ACC112 (cell line): ENCODE measurements at regions not wholly inside any gene's neighbourhood (a gene's known extent, or its start where the extent isn't known, plus 50 kb on each side); places are given as distances from the start of the nearest gene placed in this dataset.

Experiments
- H2AFZ ChIP-seq: fragments of 200-600 bp; sonication (generic); one replicate; pipeline ENCODE4 v1.6.0; 2017; ENCODE audit warnings: antibody characterized with exemption, low read length; ENCODE audit not compliant: unreplicated experiment
- H3K27ac ChIP-seq: fragments of 200-600 bp; sonication (generic); 2 replicates; pipeline ENCODE4 v1.5.1; 2014; ENCODE audit warnings: low read depth, mild to moderate bottlenecking, antibody characterized with exemption, low read length, moderate library complexity
- H3K27me3 ChIP-seq: fragments of 200-600 bp; sonication (generic); 2 replicates; pipeline ENCODE4 v1.6.1; 2014; ENCODE audit warnings: mild to moderate bottlenecking, antibody characterized with exemption, low read length, moderate library complexity, mixed read lengths; ENCODE audit not compliant: insufficient read depth
- H3K36me3 ChIP-seq: fragments of 200-600 bp; sonication (generic); 2 replicates; pipeline ENCODE4 v1.6.1; 2016; ENCODE audit warnings: mild to moderate bottlenecking, antibody characterized with exemption, low read length, moderate library complexity, mixed read lengths; ENCODE audit not compliant: insufficient read depth
- H3K4me1 ChIP-seq: fragments of 200-600 bp; sonication (generic); one replicate; pipeline ENCODE4 v1.6.1; 2016; ENCODE audit warnings: low read length, mixed read lengths; ENCODE audit not compliant: insufficient read depth, unreplicated experiment, control insufficient read depth
- H3K4me3 ChIP-seq: fragments of 200-600 bp; sonication (generic); 2 replicates; pipeline ENCODE4 v1.5.1; 2014; ENCODE audit warnings: mild to moderate bottlenecking, low read depth, low read length
- H3K79me2 ChIP-seq: fragments of 200-600 bp; sonication (generic); one replicate; pipeline ENCODE4 v1.6.0; 2016; ENCODE audit warnings: low read length; ENCODE audit not compliant: control insufficient read depth, unreplicated experiment, insufficient read depth

DNA sequence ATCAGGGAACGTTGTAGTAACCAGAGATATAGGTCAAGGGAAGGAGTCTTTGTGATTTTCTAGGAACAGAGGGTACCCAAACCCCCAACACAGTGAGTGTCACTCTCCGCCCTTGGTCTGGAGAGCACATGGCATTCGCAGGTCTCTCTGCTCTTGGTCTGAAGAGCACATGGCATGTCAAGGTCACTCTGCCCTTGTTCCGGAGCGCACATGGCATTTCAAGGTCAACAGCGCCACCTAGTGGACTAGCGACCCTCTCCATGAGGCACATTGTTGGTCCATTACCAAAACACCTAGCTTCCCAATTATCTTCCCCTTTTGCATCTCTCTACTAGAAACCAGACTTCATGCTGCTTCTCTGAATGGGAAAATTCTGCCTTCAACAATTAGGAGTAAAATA lies 260.0 kb downstream of the C6orf118 start:
- Histone ChIP-seq H3K79me2 (no peaks in the 10 kb centered on the region), H2AFZ (no peak overlapping the region), H3K4me1 (no peaks in the 10 kb centered on the region), H3K27ac (no peak overlapping the region), H3K4me3 (no peak overlapping the region), H3K36me3 (no peaks in the 10 kb centered on the region), H3K27me3 (no peaks in the 10 kb centered on the region)

GRCh38 chr6:165047952-165048351 lies 261.5 kb downstream of the C6orf118 start:
- no peaks in the 10 kb centered on the region for H3K79me2 ChIP-seq
- H3K27ac ChIP-seq: no peak overlapping the region

GRCh38 chr6:165045631-165046030 lies 263.8 kb downstream of the C6orf118 start:
- no peaks in the 10 kb centered on the region for H3K4me1 ChIP-seq
- H3K36me3 ChIP-seq: no peaks in the 10 kb centered on the region
- no peak overlapping the region for H3K27ac ChIP-seq
- no peaks in the 10 kb centered on the region for H3K27me3 ChIP-seq
- H2AFZ ChIP-seq: no peak overlapping the region
- no peaks in the 10 kb centered on the region for H3K79me2 ChIP-seq
- H3K4me3 ChIP-seq: no peak overlapping the region

More at GRCh38 chr6:165047952-165048351, 261.5 kb downstream of the C6orf118 start:
- Histone ChIP-seq H3K36me3 (no peaks in the 10 kb centered on the region), H3K27me3 (no peaks in the 10 kb centered on the region), H2AFZ (no peak overlapping the region), H3K4me3 (no peak overlapping the region), H3K4me1 (no peaks in the 10 kb centered on the region)

GRCh38 chr6:165042912-165043311 lies 266.5 kb downstream of the C6orf118 start:
- H3K4me3 ChIP-seq: no peak overlapping the region
- H3K4me1 ChIP-seq: no peaks in the 10 kb centered on the region
- no peaks in the 10 kb centered on the region for H3K27me3 ChIP-seq
- H2AFZ ChIP-seq: no peak overlapping the region
- no peaks in the 10 kb centered on the region for H3K36me3 ChIP-seq
- no peaks in the 10 kb centered on the region for H3K79me2 ChIP-seq
- H3K27ac ChIP-seq: no peak overlapping the region

DNA sequence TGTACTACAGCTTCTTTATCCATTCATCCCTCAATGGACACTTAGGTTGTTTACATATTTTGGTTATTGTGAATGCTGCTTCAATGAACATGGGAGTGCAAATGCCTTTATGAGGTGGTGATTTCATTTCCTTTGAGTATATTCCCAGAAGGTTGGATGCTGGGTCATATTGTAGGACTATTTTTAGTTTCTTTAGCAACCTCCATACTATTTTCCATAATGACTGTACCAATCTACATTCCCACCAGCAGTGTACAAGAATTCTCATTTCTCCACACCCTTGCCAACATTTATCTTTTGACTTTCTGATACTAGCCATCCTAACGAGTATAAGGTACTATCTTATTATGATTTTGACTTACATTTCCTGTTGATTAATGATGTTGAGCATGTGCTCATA lies 269.0 kb downstream of the C6orf118 start:
- no peaks in the 10 kb centered on the region for H3K36me3 ChIP-seq
- H3K4me3 ChIP-seq: no peak overlapping the region
- H2AFZ ChIP-seq: no peak overlapping the region
- no peaks in the 10 kb centered on the region for H3K27me3 ChIP-seq
- no peaks in the 10 kb centered on the region for H3K79me2 ChIP-seq
- no peak overlapping the region for H3K27ac ChIP-seq
- no peaks in the 10 kb centered on the region for H3K4me1 ChIP-seq

DNA sequence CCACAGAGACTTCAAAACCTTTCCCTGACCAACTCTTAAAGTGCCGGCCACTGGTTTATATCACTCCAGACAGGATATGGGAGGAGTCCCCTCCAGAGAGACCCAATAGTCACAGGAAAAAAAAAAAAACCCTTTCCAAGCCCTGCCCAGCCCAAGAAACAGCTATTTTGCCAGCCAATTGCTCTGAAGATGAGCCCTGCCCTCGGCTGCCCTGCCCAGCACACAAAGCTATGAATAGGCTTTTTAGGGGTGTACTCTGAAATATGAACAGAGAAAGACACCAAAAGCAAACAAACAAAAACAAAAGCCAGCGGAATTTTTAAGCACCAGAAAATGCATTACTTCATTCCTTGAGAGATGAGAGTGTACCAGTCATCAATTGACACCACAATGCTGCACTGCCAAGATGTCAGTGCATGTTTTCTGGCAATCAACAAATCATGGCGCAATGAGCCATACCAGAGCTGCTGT lies 275.1 kb downstream of the C6orf118 start:
- no peaks in the 10 kb centered on the region for H3K4me1 ChIP-seq
- no peaks in the 10 kb centered on the region for H3K36me3 ChIP-seq
- H2AFZ ChIP-seq: no peak overlapping the region
- no peaks in the 10 kb centered on the region for H3K79me2 ChIP-seq
- no peak overlapping the region for H3K4me3 ChIP-seq
- H3K27ac ChIP-seq: no peak overlapping the region
- H3K27me3 ChIP-seq: no peaks in the 10 kb centered on the region

- Histone ChIP-seq H3K27me3 (no peaks in the 10 kb centered on the region), H3K4me3 (no peak overlapping the region), H3K4me1 (no peaks in the 10 kb centered on the region), H3K27ac (no peak overlapping the region), H2AFZ (no peak overlapping the region), H3K36me3 (no peaks in the 10 kb centered on the region), H3K79me2 (no peaks in the 10 kb centered on the region)
Observed at GRCh38 chr6:165031502-165031901, 277.9 kb downstream of the C6orf118 start.

DNA sequence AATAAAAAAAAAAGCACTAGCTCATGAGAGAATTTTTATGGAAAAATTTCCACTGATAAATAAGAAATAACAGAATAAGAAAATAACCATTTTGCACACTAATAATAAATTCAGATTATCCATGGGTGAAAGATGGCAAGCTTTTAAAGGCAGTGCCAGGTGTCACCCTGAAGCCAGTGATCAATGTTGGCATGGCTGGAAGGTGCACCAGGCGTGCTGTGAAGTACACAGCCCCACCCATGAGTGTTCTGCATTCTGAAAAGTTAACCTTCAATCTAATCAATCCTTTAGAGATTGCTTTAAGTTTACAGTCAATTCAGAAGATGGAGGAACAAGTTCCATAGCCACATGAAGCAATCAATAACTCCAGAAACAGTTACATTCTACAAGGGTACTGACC lies 284.4 kb downstream of the C6orf118 start:
- Histone ChIP-seq H3K36me3 (no peaks in the 10 kb centered on the region), H3K4me3 (no peak overlapping the region)

GRCh38 chr6:165019681-165020080 lies 289.7 kb downstream of the C6orf118 start:
- no peak overlapping the region for H3K4me3 ChIP-seq
- H3K79me2 ChIP-seq: no peaks in the 10 kb centered on the region
- no peaks in the 10 kb centered on the region for H3K4me1 ChIP-seq
- no peaks in the 10 kb centered on the region for H3K27me3 ChIP-seq
- H3K36me3 ChIP-seq: no peaks in the 10 kb centered on the region
- H2AFZ ChIP-seq: no peak overlapping the region
- no peak overlapping the region for H3K27ac ChIP-seq

More for the DNA sequence above, 284.4 kb downstream of the C6orf118 start:
- H3K27me3 ChIP-seq: no peaks in the 10 kb centered on the region
- no peaks in the 10 kb centered on the region for H3K79me2 ChIP-seq
- no peak overlapping the region for H3K27ac ChIP-seq
- H2AFZ ChIP-seq: no peak overlapping the region
- no peaks in the 10 kb centered on the region for H3K4me1 ChIP-seq

- no peaks in the 10 kb centered on the region for H3K79me2 ChIP-seq
- no peaks in the 10 kb centered on the region for H3K27me3 ChIP-seq
- H3K36me3 ChIP-seq: no peaks in the 10 kb centered on the region
- H3K27ac ChIP-seq: no peak overlapping the region
- no peak overlapping the region for H2AFZ ChIP-seq
- no peaks in the 10 kb centered on the region for H3K4me1 ChIP-seq
- no peak overlapping the region for H3K4me3 ChIP-seq
Observed at GRCh38 chr6:165015676-165016075, 293.7 kb downstream of the C6orf118 start.

GRCh38 chr6:165013701-165014100 lies 295.7 kb downstream of the C6orf118 start:
- H3K79me2 ChIP-seq: no peaks in the 10 kb centered on the region
- H3K4me1 ChIP-seq: no peaks in the 10 kb centered on the region
- no peak overlapping the region for H3K27ac ChIP-seq
- no peak overlapping the region for H3K4me3 ChIP-seq
- H3K36me3 ChIP-seq: no peaks in the 10 kb centered on the region
- no peak overlapping the region for H2AFZ ChIP-seq
- no peaks in the 10 kb centered on the region for H3K27me3 ChIP-seq
